ENCODE measurements at regions not wholly inside any gene's neighbourhood (a gene's known extent, or its start where the extent isn't known, plus 50 kb on each side); places are given as distances from the start of the nearest gene placed in this dataset.

DNA sequence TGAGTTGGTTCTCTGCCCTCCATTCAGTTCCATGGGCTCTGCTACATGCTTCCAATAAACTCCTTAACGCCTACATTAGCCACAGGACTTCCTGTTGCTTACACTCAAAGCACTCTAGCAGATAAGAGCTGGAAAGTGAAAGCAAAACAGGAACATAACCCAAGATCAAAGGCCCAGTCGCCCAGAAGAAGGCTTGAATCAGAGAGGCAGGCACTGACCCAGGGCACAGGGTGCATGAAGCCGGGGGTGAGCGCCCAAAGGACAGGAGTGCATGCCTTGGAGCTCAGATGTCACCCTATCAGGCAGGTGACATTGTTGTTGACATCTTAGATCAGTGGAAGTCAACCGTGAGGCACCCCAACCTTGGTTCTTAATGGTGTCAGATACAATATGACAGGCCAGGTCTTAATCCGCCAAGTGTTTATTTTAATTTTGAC is 235.1 kb downstream of the UACA start (continued):
- TF ChIP-seq, protein P1, sequence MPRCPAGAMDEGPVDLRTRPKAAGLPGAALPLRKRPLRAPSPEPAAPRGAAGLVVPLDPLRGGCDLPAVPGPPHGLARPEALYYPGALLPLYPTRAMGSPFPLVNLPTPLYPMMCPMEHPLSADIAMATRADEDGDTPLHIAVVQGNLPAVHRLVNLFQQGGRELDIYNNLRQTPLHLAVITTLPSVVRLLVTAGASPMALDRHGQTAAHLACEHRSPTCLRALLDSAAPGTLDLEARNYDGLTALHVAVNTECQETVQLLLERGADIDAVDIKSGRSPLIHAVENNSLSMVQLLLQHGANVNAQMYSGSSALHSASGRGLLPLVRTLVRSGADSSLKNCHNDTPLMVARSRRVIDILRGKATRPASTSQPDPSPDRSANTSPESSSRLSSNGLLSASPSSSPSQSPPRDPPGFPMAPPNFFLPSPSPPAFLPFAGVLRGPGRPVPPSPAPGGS (IDR thresholded peaks at IDR 0.05; ENCODE audit: borderline replicate concordance, insufficient read depth, low read depth, low read length, poor library complexity, severe bottlenecking), result no peak
- TF ChIP-seq ZNF622 (IDR thresholded peaks at IDR 0.05), result no peak
- TF ChIP-seq MTA2 (IDR thresholded peaks at IDR 0.05; ENCODE audit: low read depth), result no peak
- TF ChIP-seq EZH2 (IDR thresholded peaks at IDR 0.05; ENCODE audit: borderline replicate concordance, control insufficient read depth, low read depth, low read length), result no peak
- TF ChIP-seq, protein P2, sequence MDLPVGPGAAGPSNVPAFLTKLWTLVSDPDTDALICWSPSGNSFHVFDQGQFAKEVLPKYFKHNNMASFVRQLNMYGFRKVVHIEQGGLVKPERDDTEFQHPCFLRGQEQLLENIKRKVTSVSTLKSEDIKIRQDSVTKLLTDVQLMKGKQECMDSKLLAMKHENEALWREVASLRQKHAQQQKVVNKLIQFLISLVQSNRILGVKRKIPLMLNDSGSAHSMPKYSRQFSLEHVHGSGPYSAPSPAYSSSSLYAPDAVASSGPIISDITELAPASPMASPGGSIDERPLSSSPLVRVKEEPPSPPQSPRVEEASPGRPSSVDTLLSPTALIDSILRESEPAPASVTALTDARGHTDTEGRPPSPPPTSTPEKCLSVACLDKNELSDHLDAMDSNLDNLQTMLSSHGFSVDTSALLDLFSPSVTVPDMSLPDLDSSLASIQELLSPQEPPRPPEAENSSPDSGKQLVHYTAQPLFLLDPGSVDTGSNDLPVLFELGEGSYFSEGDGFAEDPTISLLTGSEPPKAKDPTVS (IDR thresholded peaks at IDR 0.05; ENCODE audit: low read depth, low read length), result no peak
- no peak for TF ChIP-seq RELA (IDR thresholded peaks at IDR 0.05; ENCODE audit: borderline replicate concordance, partially characterized antibody)
- no peak for TF ChIP-seq NFYA (IDR thresholded peaks at IDR 0.05; ENCODE audit: borderline replicate concordance, low read depth, low read length)
- TF ChIP-seq, protein P3, sequence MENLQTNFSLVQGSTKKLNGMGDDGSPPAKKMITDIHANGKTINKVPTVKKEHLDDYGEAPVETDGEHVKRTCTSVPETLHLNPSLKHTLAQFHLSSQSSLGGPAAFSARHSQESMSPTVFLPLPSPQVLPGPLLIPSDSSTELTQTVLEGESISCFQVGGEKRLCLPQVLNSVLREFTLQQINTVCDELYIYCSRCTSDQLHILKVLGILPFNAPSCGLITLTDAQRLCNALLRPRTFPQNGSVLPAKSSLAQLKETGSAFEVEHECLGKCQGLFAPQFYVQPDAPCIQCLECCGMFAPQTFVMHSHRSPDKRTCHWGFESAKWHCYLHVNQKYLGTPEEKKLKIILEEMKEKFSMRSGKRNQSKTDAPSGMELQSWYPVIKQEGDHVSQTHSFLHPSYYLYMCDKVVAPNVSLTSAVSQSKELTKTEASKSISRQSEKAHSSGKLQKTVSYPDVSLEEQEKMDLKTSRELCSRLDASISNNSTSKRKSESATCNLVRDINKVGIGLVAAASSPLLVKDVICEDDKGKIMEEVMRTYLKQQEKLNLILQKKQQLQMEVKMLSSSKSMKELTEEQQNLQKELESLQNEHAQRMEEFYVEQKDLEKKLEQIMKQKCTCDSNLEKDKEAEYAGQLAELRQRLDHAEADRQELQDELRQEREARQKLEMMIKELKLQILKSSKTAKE (IDR thresholded peaks at IDR 0.05; ENCODE audit: low read depth, poor library complexity, severe bottlenecking), result no peak
- 0 out of 2 replicates have a peak, but pooled peaks have one; percentile 32 for TF ChIP-seq CBX5 (IDR thresholded peaks at IDR 0.05; ENCODE audit: low read depth)
- TF ChIP-seq SIX5 (IDR thresholded peaks at IDR 0.05; ENCODE audit: low read depth, low read length, severe bottlenecking), result no peak
- TF ChIP-seq, protein P4, sequence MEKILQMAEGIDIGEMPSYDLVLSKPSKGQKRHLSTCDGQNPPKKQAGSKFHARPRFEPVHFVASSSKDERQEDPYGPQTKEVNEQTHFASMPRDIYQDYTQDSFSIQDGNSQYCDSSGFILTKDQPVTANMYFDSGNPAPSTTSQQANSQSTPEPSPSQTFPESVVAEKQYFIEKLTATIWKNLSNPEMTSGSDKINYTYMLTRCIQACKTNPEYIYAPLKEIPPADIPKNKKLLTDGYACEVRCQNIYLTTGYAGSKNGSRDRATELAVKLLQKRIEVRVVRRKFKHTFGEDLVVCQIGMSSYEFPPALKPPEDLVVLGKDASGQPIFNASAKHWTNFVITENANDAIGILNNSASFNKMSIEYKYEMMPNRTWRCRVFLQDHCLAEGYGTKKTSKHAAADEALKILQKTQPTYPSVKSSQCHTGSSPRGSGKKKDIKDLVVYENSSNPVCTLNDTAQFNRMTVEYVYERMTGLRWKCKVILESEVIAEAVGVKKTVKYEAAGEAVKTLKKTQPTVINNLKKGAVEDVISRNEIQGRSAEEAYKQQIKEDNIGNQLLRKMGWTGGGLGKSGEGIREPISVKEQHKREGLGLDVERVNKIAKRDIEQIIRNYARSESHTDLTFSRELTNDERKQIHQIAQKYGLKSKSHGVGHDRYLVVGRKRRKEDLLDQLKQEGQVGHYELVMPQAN (conservative IDR thresholded peaks at IDR 0.05), result no peak
- TF ChIP-seq, protein P5, sequence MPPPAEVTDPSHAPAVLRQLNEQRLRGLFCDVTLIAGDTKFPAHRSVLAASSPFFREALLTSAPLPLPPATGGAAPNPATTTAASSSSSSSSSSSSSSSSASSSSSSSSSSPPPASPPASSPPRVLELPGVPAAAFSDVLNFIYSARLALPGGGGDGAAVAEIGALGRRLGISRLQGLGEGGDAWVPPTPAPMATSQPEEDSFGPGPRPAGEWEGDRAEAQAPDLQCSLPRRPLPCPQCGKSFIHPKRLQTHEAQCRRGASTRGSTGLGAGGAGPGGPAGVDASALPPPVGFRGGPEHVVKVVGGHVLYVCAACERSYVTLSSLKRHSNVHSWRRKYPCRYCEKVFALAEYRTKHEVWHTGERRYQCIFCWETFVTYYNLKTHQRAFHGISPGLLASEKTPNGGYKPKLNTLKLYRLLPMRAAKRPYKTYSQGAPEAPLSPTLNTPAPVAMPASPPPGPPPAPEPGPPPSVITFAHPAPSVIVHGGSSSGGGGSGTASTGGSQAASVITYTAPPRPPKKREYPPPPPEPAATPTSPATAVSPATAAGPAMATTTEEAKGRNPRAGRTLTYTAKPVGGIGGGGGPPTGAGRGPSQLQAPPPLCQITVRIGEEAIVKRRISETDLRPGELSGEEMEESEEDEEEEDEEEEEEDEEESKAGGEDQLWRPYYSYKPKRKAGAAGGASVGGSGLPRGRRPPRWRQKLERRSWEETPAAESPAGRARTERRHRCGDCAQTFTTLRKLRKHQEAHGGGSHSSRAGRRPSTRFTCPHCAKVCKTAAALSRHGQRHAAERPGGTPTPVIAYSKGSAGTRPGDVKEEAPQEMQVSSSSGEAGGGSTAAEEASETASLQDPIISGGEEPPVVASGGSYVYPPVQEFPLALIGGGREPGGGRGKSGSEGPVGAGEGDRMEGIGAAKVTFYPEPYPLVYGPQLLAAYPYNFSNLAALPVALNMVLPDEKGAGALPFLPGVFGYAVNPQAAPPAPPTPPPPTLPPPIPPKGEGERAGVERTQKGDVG (CRISPR knock-in tag; IDR thresholded peaks at IDR 0.05), result no peak
- TF ChIP-seq SUPT20H (IDR thresholded peaks at IDR 0.05; ENCODE audit: borderline replicate concordance, control insufficient read depth, low read depth, low read length), result no peak
- no peak for TF ChIP-seq NFIC (IDR thresholded peaks at IDR 0.05; ENCODE audit: low read depth, low read length)
- TF ChIP-seq GABPA (IDR thresholded peaks at IDR 0.05; ENCODE audit: low read depth), result 0 out of 2 replicates have a peak, but pooled peaks have one; percentile 6
- TF ChIP-seq BCL11A (IDR thresholded peaks at IDR 0.05; ENCODE audit: low read depth, low read length), result no peak
- no peak for TF ChIP-seq PAX8 (IDR thresholded peaks at IDR 0.05)
